ENCODE measurements at regions not wholly inside any gene's neighbourhood (a gene's known extent, or its start where the extent isn't known, plus 50 kb on each side); places are given as distances from the start of the nearest gene placed in this dataset.

- DNase-seq = peak in 1 of 2 donors; percentile 30
- TF ChIP-seq POLR2AphosphoS5 (IDR thresholded peaks at IDR 0.05) (no peak), EP300 (IDR thresholded peaks at IDR 0.05) (no peak), POLR2A (IDR thresholded peaks at IDR 0.05) (no peak)
- TF ChIP-seq, protein P1, sequence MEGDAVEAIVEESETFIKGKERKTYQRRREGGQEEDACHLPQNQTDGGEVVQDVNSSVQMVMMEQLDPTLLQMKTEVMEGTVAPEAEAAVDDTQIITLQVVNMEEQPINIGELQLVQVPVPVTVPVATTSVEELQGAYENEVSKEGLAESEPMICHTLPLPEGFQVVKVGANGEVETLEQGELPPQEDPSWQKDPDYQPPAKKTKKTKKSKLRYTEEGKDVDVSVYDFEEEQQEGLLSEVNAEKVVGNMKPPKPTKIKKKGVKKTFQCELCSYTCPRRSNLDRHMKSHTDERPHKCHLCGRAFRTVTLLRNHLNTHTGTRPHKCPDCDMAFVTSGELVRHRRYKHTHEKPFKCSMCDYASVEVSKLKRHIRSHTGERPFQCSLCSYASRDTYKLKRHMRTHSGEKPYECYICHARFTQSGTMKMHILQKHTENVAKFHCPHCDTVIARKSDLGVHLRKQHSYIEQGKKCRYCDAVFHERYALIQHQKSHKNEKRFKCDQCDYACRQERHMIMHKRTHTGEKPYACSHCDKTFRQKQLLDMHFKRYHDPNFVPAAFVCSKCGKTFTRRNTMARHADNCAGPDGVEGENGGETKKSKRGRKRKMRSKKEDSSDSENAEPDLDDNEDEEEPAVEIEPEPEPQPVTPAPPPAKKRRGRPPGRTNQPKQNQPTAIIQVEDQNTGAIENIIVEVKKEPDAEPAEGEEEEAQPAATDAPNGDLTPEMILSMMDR (IDR thresholded peaks at IDR 0.05) = no peak
- Histone ChIP-seq H3K27ac (no peak overlapping the region), H3K27me3 (no peaks in the 10 kb centered on the region), H3K36me3 (no peaks in the 10 kb centered on the region), H3K4me3 (no peak overlapping the region), H3K4me1 (no peaks in the 10 kb centered on the region), H3K9me3 (peaks cover 0 to 8% (median 3%) of the 10 kb centered on the region in 4 donors)
- 53% methylated on average over 1 of the region's 2 CpGs; no CpG with 5 or more reads in 1 of the 2 donors for WGBS, 2 donors
- no peak for ATAC-seq (ENCODE audit: low FRiP score in 2 of 2)
These were observed 183.4 kb downstream of the NPFFR2 start for GRCh38 chr4:72215198-72215597.

DNA sequence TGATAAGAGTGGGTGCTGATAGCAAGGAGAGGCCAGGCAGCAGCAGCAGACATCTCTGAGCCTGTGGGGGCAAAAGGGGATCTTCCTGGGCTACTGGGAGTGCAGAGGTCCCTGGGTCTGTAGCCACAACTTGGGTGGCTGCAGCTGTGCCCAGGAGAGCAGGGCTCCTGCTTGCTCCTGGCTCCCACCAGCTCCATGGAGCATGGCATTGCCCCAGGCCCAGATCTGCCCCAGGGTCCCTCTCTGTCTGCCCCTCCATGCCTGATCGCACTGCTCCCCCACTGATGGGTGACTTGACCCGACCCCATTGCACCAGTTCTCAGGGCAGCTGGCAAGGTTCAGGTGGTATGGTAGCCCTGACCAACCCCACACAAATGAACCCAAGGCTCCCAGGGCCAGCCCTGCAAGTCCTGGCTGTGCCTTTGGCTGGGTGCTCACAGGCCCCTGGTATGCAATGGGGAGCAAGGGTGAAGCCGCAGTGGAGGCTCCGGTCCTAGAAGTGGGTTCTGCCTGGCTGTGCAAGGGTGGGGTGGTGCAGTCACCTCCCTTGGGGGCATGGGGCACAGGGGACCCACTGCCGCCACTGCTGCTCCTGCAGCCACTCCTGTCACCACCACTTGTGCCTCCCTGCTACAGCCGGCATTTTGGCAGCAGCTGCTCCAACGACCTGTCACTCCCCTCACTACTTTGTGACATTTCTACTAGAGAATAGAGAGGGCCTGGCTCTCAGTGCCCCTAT, 184.9 kb downstream of the NPFFR2 start:
- H3K4me3 ChIP-seq = no peak overlapping the region
- DNase-seq = peak in 1 of 2 donors; percentile 30
- no peak overlapping the region for H3K27ac ChIP-seq
- 76 to 95% methylated on average over 3 to 7 of the region's 7 CpGs for WGBS, 2 donors
- no peaks in the 10 kb centered on the region for H3K27me3 ChIP-seq
- TF ChIP-seq POLR2AphosphoS5 (IDR thresholded peaks at IDR 0.05) (no peak), POLR2A (IDR thresholded peaks at IDR 0.05) (no peak), EP300 (IDR thresholded peaks at IDR 0.05) (no peak)
- TF ChIP-seq, protein P1 (IDR thresholded peaks at IDR 0.05) = no peak
- no peaks in the 10 kb centered on the region for H3K36me3 ChIP-seq
- ATAC-seq (ENCODE audit: low FRiP score in 2 of 2) = peak; percentile 26 to 31
- H3K9me3 ChIP-seq = peaks cover 0 to 8% (median 3%) of the 10 kb centered on the region in 4 donors
- H3K4me1 ChIP-seq = no peaks in the 10 kb centered on the region

- H3K9me3 ChIP-seq = peaks cover 0 to 8% (median 3%) of the 10 kb centered on the region in 4 donors
- H3K27me3 ChIP-seq = no peaks in the 10 kb centered on the region
- DNase-seq (no peak), ATAC-seq (ENCODE audit: low FRiP score in 2 of 2) (no peak)
- H3K36me3 ChIP-seq = no peaks in the 10 kb centered on the region
- no peaks in the 10 kb centered on the region for H3K4me1 ChIP-seq
- H3K4me3 ChIP-seq = no peak overlapping the region
- TF ChIP-seq, protein P1 (IDR thresholded peaks at IDR 0.05) = no peak
- TF ChIP-seq POLR2A (IDR thresholded peaks at IDR 0.05) (no peak), EP300 (IDR thresholded peaks at IDR 0.05) (no peak), POLR2AphosphoS5 (IDR thresholded peaks at IDR 0.05) (no peak)
- no peak overlapping the region for H3K27ac ChIP-seq
These were observed 187.2 kb downstream of the NPFFR2 start for GRCh38 chr4:72218953-72219352.
